GM12892 (cell line): ENCODE measurements at regions not wholly inside any gene's neighbourhood (a gene's known extent, or its start where the extent isn't known, plus 50 kb on each side); places are given as distances from the start of the nearest gene placed in this dataset.

ENCODE experiments used
- DNase-seq: peaks from one replicate; pipeline ENCODE4 v3.0.0; 2011; ENCODE audit not compliant: insufficient read length
- FAIRE-seq: peaks from 2 replicates; lab custom pipeline; 2011; peaks lifted over from hg19 to GRCh38; lab: Jason Lieb, UNC
- POLR2A ChIP-seq: IDR thresholded peaks from 2 replicates; pipeline ENCODE4 v1.6.1; 2011; ENCODE audit warnings: low read depth, low read length, control low read depth
- POLR2AphosphoS5 ChIP-seq: IDR thresholded peaks from 2 replicates; pipeline ENCODE4 v1.6.1; 2011; ENCODE audit warnings: low read depth, low read length, control low read depth
- TAF1 ChIP-seq: IDR thresholded peaks from 2 replicates; pipeline ENCODE4 v1.6.1; 2011; ENCODE audit warnings: low read depth, mild to moderate bottlenecking, control low read depth, low read length, borderline replicate concordance

DNA sequence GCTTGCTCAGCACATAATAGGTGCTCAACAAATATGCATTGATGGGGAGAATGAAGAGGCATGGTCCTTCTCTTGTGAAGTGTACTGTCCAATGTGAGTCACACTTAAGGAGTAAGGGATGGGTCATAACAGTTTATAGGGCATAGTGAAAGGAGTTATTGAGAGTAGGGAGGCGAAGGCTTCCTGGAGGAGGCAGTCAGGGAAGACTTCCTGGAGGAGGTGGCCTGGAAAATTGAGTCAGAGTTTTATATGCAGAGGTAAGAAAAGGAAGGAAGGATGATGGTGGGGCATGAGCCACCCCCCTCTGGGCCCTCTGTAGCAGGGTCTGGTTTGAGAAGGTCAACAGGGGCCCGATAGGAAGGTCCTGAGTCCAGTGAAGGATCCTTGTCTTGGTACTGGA lies 57.0 kb upstream of the ZNF536 start:
- DNase-seq (no peak), FAIRE-seq (no peak)
- TF ChIP-seq TAF1: no peak
- TF ChIP-seq POLR2A: no peak
- no peak for TF ChIP-seq POLR2AphosphoS5

DNA sequence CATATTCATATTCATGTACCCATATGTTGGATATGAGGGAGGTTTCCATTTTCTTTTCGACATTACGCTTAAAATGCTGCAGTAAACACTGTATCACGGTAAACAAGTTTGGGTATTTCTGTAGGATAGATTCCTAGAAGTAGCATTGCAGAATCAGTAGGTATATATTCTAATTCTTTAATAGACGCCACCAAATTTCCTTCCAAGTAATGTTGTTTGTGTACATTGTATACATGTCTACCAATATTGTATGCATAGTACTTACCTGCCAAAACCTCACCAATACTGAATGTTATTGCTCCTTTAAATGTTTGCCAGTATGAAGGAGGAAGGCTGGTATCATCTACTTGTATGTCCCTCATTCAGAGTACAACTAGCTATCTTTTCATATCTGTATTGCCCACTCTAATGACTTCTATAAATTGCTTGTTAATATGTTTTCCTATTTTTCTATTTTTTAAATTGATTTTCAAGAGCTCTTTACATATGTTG lies 56.1 kb upstream of the ZNF536 start:
- FAIRE-seq: no peak
- TF ChIP-seq POLR2A (no peak), POLR2AphosphoS5 (no peak), TAF1 (no peak)
- no peak for DNase-seq

DNA sequence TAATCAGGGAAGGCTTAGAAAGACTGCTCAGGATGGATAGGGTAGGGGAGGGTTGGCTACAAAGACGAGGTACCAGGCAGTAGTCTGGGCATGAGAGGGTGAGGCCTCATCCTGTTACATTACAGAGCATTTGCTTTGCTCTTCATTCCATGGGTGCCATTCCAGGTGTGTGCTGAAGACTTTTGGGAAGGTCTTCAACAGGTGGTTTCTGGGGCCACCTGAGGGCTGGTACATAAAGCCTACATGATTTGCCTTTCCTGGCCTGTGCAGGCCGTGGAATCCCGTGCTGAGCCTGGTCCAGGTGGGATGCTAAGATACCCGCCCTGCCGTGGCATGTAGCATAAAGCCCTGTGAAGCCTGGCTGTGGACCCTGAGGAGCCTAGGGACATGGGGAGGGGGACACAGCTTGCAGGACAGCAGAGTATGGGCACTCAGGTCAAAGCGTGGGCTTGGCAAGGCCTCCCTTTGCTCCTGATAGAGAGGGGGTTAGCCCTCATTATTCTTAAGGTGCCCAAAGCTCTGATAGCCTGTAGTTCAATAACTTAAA lies 55.6 kb upstream of the ZNF536 start:
- FAIRE-seq: no peak
- no peak for DNase-seq
- no peak for TF ChIP-seq TAF1
- no peak for TF ChIP-seq POLR2A
- TF ChIP-seq POLR2AphosphoS5: no peak

DNA sequence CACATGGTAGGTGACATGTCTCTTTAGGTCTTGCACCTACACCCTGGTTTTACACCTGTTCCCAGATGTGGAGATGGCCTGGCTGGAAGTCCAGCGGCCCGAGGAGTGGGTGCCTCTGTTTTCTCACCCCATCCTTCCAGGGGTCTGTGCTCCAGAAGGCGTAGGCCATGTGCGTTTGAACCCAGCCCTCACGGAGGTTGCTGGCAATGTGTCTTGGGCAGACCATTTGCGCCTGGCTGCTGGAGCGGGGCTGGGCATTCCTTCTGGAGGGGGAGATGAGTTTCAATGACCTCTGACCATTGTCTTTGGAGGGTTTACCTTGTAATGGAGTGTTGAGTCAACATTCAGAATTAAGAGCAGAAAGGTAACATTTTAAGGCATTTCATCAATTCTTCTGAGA lies 54.8 kb upstream of the ZNF536 start:
- FAIRE-seq: no peak
- TF ChIP-seq POLR2A: no peak
- no peak for DNase-seq

DNA sequence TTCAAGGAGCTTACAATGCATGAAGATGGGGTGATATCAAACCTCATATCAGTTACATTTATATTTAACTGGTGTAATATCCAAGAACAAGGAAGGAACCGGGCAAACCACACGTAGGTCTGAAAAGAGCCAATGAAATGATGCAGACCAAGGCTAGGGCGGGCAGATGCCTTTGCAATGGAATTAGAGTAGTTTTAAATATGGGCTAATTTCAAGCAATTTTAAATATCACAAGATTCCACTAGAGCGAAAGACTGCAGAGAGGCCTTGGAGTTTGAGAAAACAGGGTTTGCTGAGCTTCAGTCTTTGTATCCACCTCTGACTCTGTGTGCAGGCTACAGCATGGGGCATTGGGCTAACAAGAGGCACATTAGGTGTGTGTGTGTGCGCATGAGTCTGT lies 53.9 kb upstream of the ZNF536 start:
- TF ChIP-seq POLR2A (no peak), POLR2AphosphoS5 (no peak), TAF1 (no peak)
- DNase-seq: no peak
- no peak for FAIRE-seq

DNA sequence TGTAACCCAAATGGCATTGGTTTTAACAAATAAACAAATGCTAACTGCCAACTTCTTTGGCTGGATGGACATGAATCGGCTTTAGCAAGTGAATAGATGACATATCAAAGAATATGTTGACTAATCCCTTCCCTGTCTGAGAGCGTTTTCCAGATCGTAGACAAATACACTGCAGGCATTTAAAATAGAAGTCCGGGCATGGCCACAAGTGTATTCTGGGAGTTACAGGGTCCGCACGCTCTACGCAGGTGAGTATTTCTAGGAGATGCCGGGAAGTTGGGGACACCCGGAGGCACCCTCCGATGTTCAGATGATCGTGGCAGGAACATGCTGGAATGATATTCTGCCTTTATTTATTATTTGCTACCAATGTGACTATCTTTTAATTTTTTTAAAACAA lies 53.2 kb upstream of the ZNF536 start:
- FAIRE-seq: no peak
- no peak for DNase-seq
- TF ChIP-seq POLR2AphosphoS5 (no peak), POLR2A (no peak), TAF1 (no peak)

DNA sequence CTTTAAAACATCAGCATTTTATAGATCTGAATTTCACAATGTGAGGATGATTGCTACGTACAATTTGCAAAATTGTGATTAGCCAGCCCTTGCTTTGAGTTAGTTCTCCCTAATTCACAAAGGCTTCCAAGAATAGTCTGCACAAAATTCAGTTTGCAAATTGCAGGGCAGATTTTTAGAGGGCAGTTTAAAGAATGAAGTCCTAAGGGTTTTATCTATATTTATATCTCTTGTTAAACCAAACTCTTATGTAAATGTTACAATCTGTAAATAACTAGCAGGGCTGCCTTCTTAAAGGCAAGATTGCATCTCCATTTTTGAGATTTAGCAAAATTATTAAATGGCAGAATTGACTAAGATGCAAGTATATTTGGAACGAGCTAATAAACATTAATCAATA lies 52.8 kb upstream of the ZNF536 start:
- FAIRE-seq: no peak
- DNase-seq: no peak
- TF ChIP-seq POLR2A: no peak
- no peak for TF ChIP-seq TAF1
- no peak for TF ChIP-seq POLR2AphosphoS5

DNA sequence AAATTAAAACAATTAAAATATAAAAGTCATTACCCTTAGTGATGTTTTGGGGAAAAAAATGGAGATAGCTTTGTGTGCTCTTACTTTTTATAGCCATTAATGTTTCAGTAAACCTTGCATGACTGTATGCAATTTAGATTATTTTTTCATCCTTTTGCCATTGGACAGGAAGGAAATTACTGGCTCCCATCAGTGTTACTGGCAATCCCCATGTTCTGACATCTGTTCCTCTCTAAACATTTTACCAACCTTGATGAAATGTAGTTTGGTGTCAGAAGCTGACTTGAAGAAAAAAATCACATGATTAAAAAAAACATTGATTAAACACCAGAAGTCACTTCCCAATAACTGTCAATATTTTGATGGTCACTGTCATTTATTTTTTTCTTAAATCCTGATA lies 52.3 kb upstream of the ZNF536 start:
- FAIRE-seq (no peak), DNase-seq (no peak)
- TF ChIP-seq POLR2AphosphoS5 (no peak), POLR2A (no peak), TAF1 (no peak)

DNA sequence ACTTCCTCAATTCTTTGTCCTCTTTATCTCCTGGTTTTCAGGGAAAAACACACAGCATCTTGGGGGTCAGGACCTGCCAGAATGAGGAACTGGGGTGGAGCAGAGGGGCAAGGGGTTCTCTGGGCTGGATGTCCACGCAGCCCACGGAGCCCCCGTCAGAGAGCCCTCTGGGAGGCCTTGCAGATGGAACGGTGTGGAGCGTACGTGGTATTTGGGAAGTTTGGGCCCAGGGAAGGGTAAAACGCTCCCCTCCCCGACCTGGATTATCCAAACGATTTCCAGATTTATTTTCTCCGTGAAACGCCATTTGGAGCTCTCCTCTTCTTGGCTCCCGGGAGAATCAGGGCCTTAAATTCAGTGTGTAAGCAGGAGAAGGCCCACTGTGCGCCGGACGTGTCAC lies 51.7 kb upstream of the ZNF536 start:
- DNase-seq: no peak
- FAIRE-seq: no peak
- TF ChIP-seq TAF1 (no peak), POLR2A (no peak), POLR2AphosphoS5 (no peak)

DNA sequence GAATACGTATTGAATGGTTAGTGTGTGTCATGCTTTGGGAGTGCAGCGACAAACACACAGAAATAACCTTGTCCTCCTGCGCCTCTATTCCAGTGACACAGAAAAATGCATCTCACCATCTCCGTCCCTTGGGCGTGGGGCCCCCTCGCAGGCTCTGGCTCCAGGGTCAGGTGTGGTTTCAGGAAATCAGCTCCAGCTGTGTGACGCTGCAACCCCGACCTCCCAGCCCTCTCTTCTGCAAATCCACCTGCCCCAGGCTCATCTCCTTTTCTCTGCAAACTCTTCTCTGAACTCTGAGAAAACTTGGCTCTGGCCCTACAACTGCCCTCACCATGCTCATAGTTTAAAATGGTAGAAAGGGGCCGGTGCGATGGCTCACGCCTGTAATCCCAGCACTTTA lies 51.3 kb upstream of the ZNF536 start:
- FAIRE-seq (no peak), DNase-seq (no peak)

More for the DNA sequence above, 51.3 kb upstream of the ZNF536 start:
- TF ChIP-seq TAF1: no peak
- no peak for TF ChIP-seq POLR2AphosphoS5
- TF ChIP-seq POLR2A: no peak
